ENCODE measurements at regions not wholly inside any gene's neighbourhood (a gene's known extent, or its start where the extent isn't known, plus 50 kb on each side); places are given as distances from the start of the nearest gene placed in this dataset.

- Histone ChIP-seq H3K79me2 (ENCODE audit: control insufficient read depth, low read length) (no peaks in the 10 kb centered on the region), H3F3A (ENCODE audit: control insufficient read depth, insufficient read depth) (no peaks in the 10 kb centered on the region), H4K20me1 (ENCODE audit: control insufficient read depth, insufficient read depth, low read depth, low read length) (no peaks in the 10 kb centered on the region), H3K36me3 (ENCODE audit: control insufficient read depth, low read length) (no peaks in the 10 kb centered on the region), H3K9me3 (ENCODE audit: control insufficient read depth, insufficient read depth, low read length) (no peaks in the 10 kb centered on the region), H3K4me1 (ENCODE audit: control insufficient read depth, low read length) (no peaks in the 10 kb centered on the region), H3K4me3 (ENCODE audit: low read length) (no peak overlapping the region), H3K9me2 (replicated peaks; ENCODE audit: control insufficient read depth, low read length) (no peaks in the 10 kb centered on the region), H3K4me2 (ENCODE audit: low read length) (no peak overlapping the region), H3K27ac (ENCODE audit: low read depth, low read length) (no peak overlapping the region), H3K27me3 (ENCODE audit: control insufficient read depth, low read length) (0 out of 2 replicates have a peak, but pooled peaks cover 2% of the 10 kb centered on the region)
- TF ChIP-seq EZH2phosphoT487 (IDR thresholded peaks at IDR 0.05; ENCODE audit: borderline replicate concordance, low read length) (no peak), CTCF (IDR thresholded peaks at IDR 0.05; ENCODE audit: low read depth, low read length, poor library complexity, severe bottlenecking) (no peak)
These were observed 461.8 kb downstream of the CENPC start for GRCh38 chr4:67083496-67083895.

- H3K9me3 ChIP-seq (ENCODE audit: control insufficient read depth, insufficient read depth, low read length), result no peaks in the 10 kb centered on the region
- no peaks in the 10 kb centered on the region for H3K9me2 ChIP-seq (replicated peaks; ENCODE audit: control insufficient read depth, low read length)
- TF ChIP-seq CTCF (IDR thresholded peaks at IDR 0.05; ENCODE audit: low read depth, low read length, poor library complexity, severe bottlenecking) (no peak), EZH2phosphoT487 (IDR thresholded peaks at IDR 0.05; ENCODE audit: borderline replicate concordance, low read length) (no peak)
- H3K36me3 ChIP-seq (ENCODE audit: control insufficient read depth, low read length), result no peaks in the 10 kb centered on the region
- no peaks in the 10 kb centered on the region for H3K79me2 ChIP-seq (ENCODE audit: control insufficient read depth, low read length)
- H3F3A ChIP-seq (ENCODE audit: control insufficient read depth, insufficient read depth), result no peaks in the 10 kb centered on the region
- H3K4me3 ChIP-seq (ENCODE audit: low read length), result no peak overlapping the region
- 0 out of 2 replicates have a peak, but pooled peaks cover 2% of the 10 kb centered on the region for H3K27me3 ChIP-seq (ENCODE audit: control insufficient read depth, low read length)
- H4K20me1 ChIP-seq (ENCODE audit: control insufficient read depth, insufficient read depth, low read depth, low read length), result no peaks in the 10 kb centered on the region
- H3K4me1 ChIP-seq (ENCODE audit: control insufficient read depth, low read length), result no peaks in the 10 kb centered on the region
- no peak overlapping the region for H3K27ac ChIP-seq (ENCODE audit: low read depth, low read length)
- no peak overlapping the region for H3K4me2 ChIP-seq (ENCODE audit: low read length)
These were observed 462.6 kb downstream of the CENPC start for GRCh38 chr4:67082746-67083145.

- Histone ChIP-seq H3F3A (ENCODE audit: control insufficient read depth, insufficient read depth) (no peaks in the 10 kb centered on the region), H4K20me1 (ENCODE audit: control insufficient read depth, insufficient read depth, low read depth, low read length) (no peaks in the 10 kb centered on the region), H3K27ac (ENCODE audit: low read depth, low read length) (no peak overlapping the region), H3K4me3 (ENCODE audit: low read length) (no peak overlapping the region), H3K4me2 (ENCODE audit: low read length) (no peak overlapping the region), H3K36me3 (ENCODE audit: control insufficient read depth, low read length) (no peaks in the 10 kb centered on the region), H3K9me2 (replicated peaks; ENCODE audit: control insufficient read depth, low read length) (no peaks in the 10 kb centered on the region), H3K27me3 (ENCODE audit: control insufficient read depth, low read length) (no peaks in the 10 kb centered on the region), H3K9me3 (ENCODE audit: control insufficient read depth, insufficient read depth, low read length) (no peaks in the 10 kb centered on the region), H3K4me1 (ENCODE audit: control insufficient read depth, low read length) (no peaks in the 10 kb centered on the region), H3K79me2 (ENCODE audit: control insufficient read depth, low read length) (no peaks in the 10 kb centered on the region)
- TF ChIP-seq EZH2phosphoT487 (IDR thresholded peaks at IDR 0.05; ENCODE audit: borderline replicate concordance, low read length) (no peak), CTCF (IDR thresholded peaks at IDR 0.05; ENCODE audit: low read depth, low read length, poor library complexity, severe bottlenecking) (no peak)
These were observed 465.2 kb downstream of the CENPC start for GRCh38 chr4:67080046-67080557.
